VCaP (cell line): ENCODE measurements at regions not wholly inside any gene's neighbourhood (a gene's known extent, or its start where the extent isn't known, plus 50 kb on each side); places are given as distances from the start of the nearest gene placed in this dataset.

Experiments
- H3K27ac ChIP-seq: fragments of 450-650 bp; 2 replicates; pipeline ENCODE4 v1.5.1; 2017
- CTCF ChIP-seq: fragments of 450-650 bp; conservative IDR thresholded peaks from 2 replicates; pipeline ENCODE4 v1.5.1; 2017; ENCODE audit warnings: mild to moderate bottlenecking, moderate library complexity

DNA sequence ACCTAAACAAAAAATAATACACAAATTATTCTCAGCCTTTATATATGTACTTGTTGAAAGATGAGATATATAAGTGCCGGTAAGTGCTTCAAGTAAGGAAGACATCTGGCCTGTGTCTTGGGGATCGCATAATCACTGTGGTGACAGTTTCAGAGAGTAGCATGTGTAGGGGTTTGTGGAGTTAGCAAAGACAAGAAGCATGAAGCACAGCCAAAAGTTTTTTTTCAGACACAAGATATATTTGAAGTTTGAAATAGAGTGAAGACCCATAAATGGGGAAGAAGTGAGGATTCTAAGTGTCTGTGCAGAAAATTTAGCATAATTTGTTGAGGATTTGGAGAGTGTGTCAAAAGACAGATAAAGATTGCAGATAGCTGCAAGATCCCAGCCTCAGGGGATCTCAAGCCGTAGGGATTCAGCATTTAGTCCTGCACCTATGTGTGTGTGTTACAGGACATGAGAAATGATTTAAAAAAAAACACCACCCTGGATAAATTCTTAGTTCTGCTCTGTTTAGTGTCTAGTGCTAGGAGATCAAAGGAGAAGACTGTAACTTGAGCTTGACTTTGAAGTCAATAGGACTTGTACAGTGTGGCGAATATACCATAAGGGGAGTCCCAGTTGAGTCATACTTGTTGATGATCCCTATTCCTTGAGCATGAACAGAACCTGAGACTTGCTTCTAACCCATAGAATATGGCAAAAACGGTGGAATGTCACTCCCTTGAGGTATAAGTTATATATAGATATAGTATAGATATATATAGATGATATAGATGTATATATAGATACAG lies 123.9 kb upstream of the GRM7 start:
- no peak overlapping the region for H3K27ac ChIP-seq
- TF ChIP-seq CTCF: no peak

DNA sequence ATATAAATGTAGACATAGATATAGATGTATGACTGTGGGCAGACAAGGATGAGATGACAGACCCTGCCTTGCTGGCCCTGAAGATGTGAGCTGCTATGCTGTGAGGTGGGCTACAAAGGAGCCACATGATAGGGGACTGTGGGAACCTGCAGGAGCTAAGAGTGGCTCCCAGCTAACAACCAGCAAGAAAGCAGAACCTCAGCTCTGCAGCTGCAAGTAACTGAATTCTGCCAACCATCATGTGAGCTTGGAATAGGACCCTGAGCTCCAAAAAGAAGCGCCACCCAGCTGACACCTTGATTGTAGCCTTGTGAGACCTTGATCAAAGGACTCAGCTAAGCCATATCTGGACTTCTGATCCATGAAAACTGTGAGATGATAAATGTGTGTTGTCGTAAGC lies 123.3 kb upstream of the GRM7 start:
- H3K27ac ChIP-seq: no peak overlapping the region
- no peak for TF ChIP-seq CTCF

GRCh38 chr3:6739288-6739687 lies 121.6 kb upstream of the GRM7 start:
- TF ChIP-seq CTCF: no peak
- no peak overlapping the region for H3K27ac ChIP-seq

DNA sequence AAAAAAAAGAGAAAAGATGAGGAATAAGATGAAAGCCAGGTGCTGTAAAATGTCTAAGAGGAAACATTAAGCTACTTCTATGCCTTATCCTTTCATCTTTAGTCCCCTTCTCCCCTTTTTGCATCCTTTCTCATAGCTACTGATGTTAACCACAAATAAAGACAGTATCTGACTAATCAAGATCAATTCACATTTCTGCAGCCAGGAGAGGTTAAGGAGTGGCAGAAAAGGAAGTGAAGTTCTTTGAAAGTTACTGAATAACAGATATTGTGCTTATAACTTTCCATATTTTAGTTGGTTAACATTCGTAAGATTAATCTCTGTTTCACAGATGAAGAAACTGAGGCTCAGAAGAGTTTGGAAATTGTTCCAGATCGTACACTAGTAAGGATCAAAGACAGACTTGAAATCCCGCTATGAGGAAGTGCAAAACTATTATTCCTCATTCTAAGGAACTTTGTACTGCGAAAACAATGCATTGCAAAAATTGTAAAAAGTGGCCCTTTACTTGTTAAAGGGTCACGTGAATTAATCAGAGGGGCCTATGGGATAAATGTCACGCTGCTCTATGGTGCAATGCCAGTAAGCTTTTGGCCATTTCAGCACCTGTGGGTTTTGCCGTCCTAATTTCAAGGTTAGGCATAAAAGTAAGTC lies 117.7 kb upstream of the GRM7 start:
- H3K27ac ChIP-seq: no peak overlapping the region
- TF ChIP-seq CTCF: no peak

GRCh38 chr3:6746443-6746842 lies 114.5 kb upstream of the GRM7 start:
- H3K27ac ChIP-seq: no peak overlapping the region
- TF ChIP-seq CTCF: no peak

- H3K27ac ChIP-seq: no peak overlapping the region
- no peak for TF ChIP-seq CTCF
Observed at GRCh38 chr3:6747017-6747416, 113.9 kb upstream of the GRM7 start.

GRCh38 chr3:6750782-6751181 lies 110.1 kb upstream of the GRM7 start:
- no peak for TF ChIP-seq CTCF
- no peak overlapping the region for H3K27ac ChIP-seq
